Pancreas (tissue), 10 donors: ENCODE measurements at regions not wholly inside any gene's neighbourhood (a gene's known extent, or its start where the extent isn't known, plus 50 kb on each side); places are given as distances from the start of the nearest gene placed in this dataset.

Experiments used
- ATAC-seq, 4 donors: fragments of 200-7000 bp; cut with Tn5 transposase; one replicate each; pipeline versions ENCODE4 v1.8.0 to v1.9.1; 2020; ENCODE audit warnings: mild to moderate bottlenecking in 4 of 4, moderate library complexity in 4 of 4
- DNase-seq, 6 donors: peaks; one replicate each; pipeline ENCODE4 v3.0.0-alpha.2; 2020
- FAIRE-seq: peaks from 2 replicates; lab custom pipeline; 2012; peaks lifted over from hg19 to GRCh38; lab: Jason Lieb, UNC
- H3K27ac ChIP-seq, 4 donors: fragments of 200-600 bp; sonication (generic); 1 replicate in 3 of 4; 2 replicates in 1 of 4; pipeline versions ENCODE4 v1.5.0 to v1.8.0; 2020
- H3K27me3 ChIP-seq, 4 donors: fragments of 200-600 bp; one replicate each; pipeline ENCODE4 v1.8.0; 2021
- H3K36me3 ChIP-seq, 3 donors: fragments of 200-600 bp; sonication (generic) in 1 of 3; one replicate each; pipeline versions ENCODE4 v1.5.0 to v1.8.0; 2020 to 2021
- H3K4me1 ChIP-seq, 3 donors: fragments of 200-600 bp; one replicate each; pipeline ENCODE4 v1.8.0; 2021
- H3K4me3 ChIP-seq, 4 donors: fragments of 200-600 bp; sonication (generic) in 2 of 4; one replicate each; pipeline versions ENCODE4 v1.5.0 to v1.8.0; 2020 to 2021
- H3K9me3 ChIP-seq, 4 donors: fragments of 200-600 bp; one replicate each; pipeline ENCODE4 v1.8.0; 2021
- CTCF ChIP-seq, 4 donors: fragments of 200-600 bp; sonication (generic) in 3 of 4; IDR thresholded peaks; one replicate each; pipeline versions ENCODE4 v1.5.0 to v1.8.0; 2021; ENCODE audit warnings: antibody characterized with exemption in 4 of 4
- WGBS, 2 donors: extraction: QIAGEN DNeasy Blood & Tissue Kit; methylation state at CpG; one replicate each; pipeline ENCODE4 v1.1.7; 2013; 5-methylcytosine and 5-hydroxymethylcytosine counted together
- intact Hi-C, 3 donors: fragments of 100-400 bp; cut with DNase I; formaldehyde crosslinking; loops; one replicate each; pipeline versions ENCODE4 v1.11.1 to v1.14.2; 2022
- donor health status: healthy with polysubstance abuse.
- donor health status: DM: no; HTN: no; CAD: no; lungs with moderate emphysema.
- donor health status: DM: no; HTN: no; CAD: no.
- donor health status: control.
- donor health status: control.
- donor health status: Bipolar disorder and iron deficiency.
- donor health status: DM: yes; HTN: yes; CAD: no.
- donor health status: DM: no; HTN: no; CAD: no.
- donor health status: DM: no; HTN: no; CAD: no.
- donor health status: DM: yes; HTN: yes; CAD: no.

DNA sequence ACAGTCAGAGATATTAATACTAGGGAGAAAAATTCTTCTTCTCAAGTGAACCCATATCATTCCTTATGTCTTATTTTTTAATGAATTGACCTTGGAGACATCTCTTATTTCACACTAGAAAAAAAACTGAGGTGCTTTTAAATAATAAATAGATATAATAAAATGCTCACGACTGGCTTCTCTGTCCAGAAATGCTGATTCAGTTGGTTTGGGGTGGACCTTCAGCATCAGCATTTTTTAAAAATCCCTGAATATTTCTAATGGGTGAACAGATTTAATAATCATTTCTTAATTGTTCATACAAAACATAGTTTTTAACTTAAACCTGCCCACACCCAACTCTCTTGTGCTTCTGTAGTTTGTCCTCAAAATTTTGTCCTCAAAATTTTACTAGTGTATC, 283.9 kb downstream of the TECRL start:
- Histone ChIP-seq H3K27ac (no peak overlapping the region), H3K27me3 (no peaks in the 10 kb centered on the region), H3K4me1 (no peaks in the 10 kb centered on the region), H3K36me3 (no peaks in the 10 kb centered on the region), H3K9me3 (no peaks in the 10 kb centered on the region), H3K4me3 (no peak overlapping the region)
- ATAC-seq (no peak), DNase-seq (no peak), FAIRE-seq (no peak)
- intact Hi-C loops, result no loop called here
- no peak for TF ChIP-seq CTCF (IDR thresholded peaks at IDR 0.05)
- 25 to 33% methylated on average over 1 of the region's 1 CpG for WGBS, 2 donors

GRCh38 chr4:64121803-64122202, 287.4 kb downstream of the TECRL start:
- H3K4me3 ChIP-seq, result no peak overlapping the region
- TF ChIP-seq CTCF (IDR thresholded peaks at IDR 0.05), result no peak
- no peaks in the 10 kb centered on the region for H3K27me3 ChIP-seq
- DNase-seq (no peak), ATAC-seq (no peak), FAIRE-seq (no peak)
- 70 to 81% methylated on average over 4 of the region's 4 CpGs for WGBS, 2 donors
- H3K36me3 ChIP-seq, result no peaks in the 10 kb centered on the region
- intact Hi-C loops, result no loop called here
- H3K4me1 ChIP-seq, result no peaks in the 10 kb centered on the region
- H3K27ac ChIP-seq, result no peak overlapping the region
- no peaks in the 10 kb centered on the region for H3K9me3 ChIP-seq

DNA sequence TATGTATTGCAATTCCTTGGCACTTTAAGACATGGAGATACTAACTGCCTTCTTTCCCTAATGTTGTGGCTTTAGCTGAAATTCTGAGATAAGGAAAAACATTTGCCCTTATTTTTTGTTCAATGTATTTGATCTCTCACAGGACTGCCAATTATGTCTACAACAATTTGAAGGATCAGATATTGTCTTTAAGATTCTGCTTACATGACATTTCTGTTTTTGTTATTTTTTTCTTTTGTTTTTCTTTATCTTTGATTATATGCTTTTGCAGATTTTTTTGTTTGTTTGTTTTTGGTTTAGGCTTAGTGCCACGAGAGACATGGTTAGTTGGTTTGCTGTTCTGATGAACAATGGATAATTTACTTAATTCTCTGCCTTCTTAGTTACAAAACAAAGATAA, 303.3 kb downstream of the TECRL start:
- DNase-seq (no peak), ATAC-seq (no peak), FAIRE-seq (no peak)
- peaks cover 0 to 4% (median 0%) of the 10 kb centered on the region in 4 donors for H3K9me3 ChIP-seq
- no peaks in the 10 kb centered on the region for H3K36me3 ChIP-seq
- H3K4me3 ChIP-seq, result no peak overlapping the region
- TF ChIP-seq CTCF (IDR thresholded peaks at IDR 0.05), result no peak
- no peaks in the 10 kb centered on the region for H3K4me1 ChIP-seq
- H3K27ac ChIP-seq, result no peak overlapping the region
- H3K27me3 ChIP-seq, result no peaks in the 10 kb centered on the region
- whole genome bisulfite sequencing, 2 donors, result 9 to 21% methylated on average over 1 of the region's 1 CpG
- intact Hi-C loops, result no loop called here

- H3K36me3 ChIP-seq, result no peaks in the 10 kb centered on the region
- no peak for TF ChIP-seq CTCF (IDR thresholded peaks at IDR 0.05)
- no peak for DNase-seq
- no peak for ATAC-seq
- no peaks in the 10 kb centered on the region for H3K27me3 ChIP-seq
- intact Hi-C loops, result no loop called here
- FAIRE-seq, result no peak
- no peaks in the 10 kb centered on the region for H3K9me3 ChIP-seq
- WGBS, 2 donors, result 30 to 32% methylated on average over 1 of the region's 1 CpG
- no peaks in the 10 kb centered on the region for H3K4me1 ChIP-seq
- H3K4me3 ChIP-seq, result no peak overlapping the region
- H3K27ac ChIP-seq, result no peak overlapping the region
These were observed 313.9 kb downstream of the TECRL start for GRCh38 chr4:64095398-64095797.

- DNase-seq, result no peak
- intact Hi-C loops, result no loop called here
- no peak overlapping the region for H3K4me3 ChIP-seq
These were observed 329.9 kb downstream of the TECRL start for GRCh38 chr4:64079316-64079715.

More at GRCh38 chr4:64079316-64079715, 329.9 kb downstream of the TECRL start:
- no peaks in the 10 kb centered on the region for H3K9me3 ChIP-seq
- no peak overlapping the region for H3K27ac ChIP-seq
- H3K36me3 ChIP-seq, result no peaks in the 10 kb centered on the region
- H3K27me3 ChIP-seq, result no peaks in the 10 kb centered on the region
- ATAC-seq (no peak), FAIRE-seq (no peak)
- H3K4me1 ChIP-seq, result no peaks in the 10 kb centered on the region
- no peak for TF ChIP-seq CTCF (IDR thresholded peaks at IDR 0.05)
